IMR-90 (cell line): ENCODE measurements at regions not wholly inside any gene's neighbourhood (a gene's known extent, or its start where the extent isn't known, plus 50 kb on each side); places are given as distances from the start of the nearest gene placed in this dataset.
"Not testable (repeated sequence)": the region's sequence is repeated elsewhere in the genome, so short reads cannot be mapped to it uniquely, and the experiment has no call there.

Source experiments
- ATAC-seq: fragments of 200-7000 bp; cut with Tn5 transposase; 2 replicates; pipeline ENCODE4 v1.9.1; 2020; ENCODE audit warnings: low read depth, mild to moderate bottlenecking, moderate library complexity
- BruUV-seq: library from RNA; stranded (reverse); fragments of 400-500 nt; replicated peaks from 2 replicates; lab custom pipeline; 2021; lab: Mats Ljungman, UMichigan
- CTCF ChIA-PET: fragments of 300-600 bp; formaldehyde crosslinking; extraction: SDS; loops from one replicate; lab custom pipeline; 2021; ENCODE audit warnings: antibody characterized with exemption; lab: Yijun Ruan, JAX
- POLR2A ChIA-PET: fragments of 300-600 bp; sonication (Branson Sonifier 250); formaldehyde crosslinking; loops from one replicate; lab custom pipeline; 2022; ENCODE audit warnings: antibody characterized with exemption; ENCODE audit not compliant: unreplicated experiment; lab: Charles Lee
- DNase-seq: peaks from one replicate; pipeline ENCODE4 v3.0.0; 2013
- H2AFZ ChIP-seq: replicated peaks from 2 replicates; pipeline ENCODE3; 2013; ENCODE audit warnings: low read length, mild to moderate bottlenecking; ENCODE audit not compliant: poor library complexity
- H2AK5ac ChIP-seq: 2 replicates; pipeline ENCODE4 v1.6.1; 2013; ENCODE audit warnings: low read depth, low read length, inconsistent platforms
- H2AK9ac ChIP-seq: replicated peaks from 2 replicates; pipeline ENCODE3; 2013; ENCODE audit warnings: mild to moderate bottlenecking, low read depth, low read length, moderate library complexity; ENCODE audit not compliant: poor library complexity
- H2BK120ac ChIP-seq: 2 replicates; pipeline ENCODE4 v1.6.1; 2013; ENCODE audit warnings: low read depth, low read length, inconsistent platforms
- H2BK15ac ChIP-seq: 3 replicates; pipeline ENCODE4 v1.6.1; 2013; ENCODE audit warnings: low read depth, low read length, inconsistent platforms
- H2BK20ac ChIP-seq: 2 replicates; pipeline ENCODE4 v1.6.1; 2013; ENCODE audit warnings: low read depth, mild to moderate bottlenecking, inconsistent platforms, low read length, moderate library complexity
- H2BK5ac ChIP-seq: 2 replicates; pipeline ENCODE4 v1.6.1; 2013; ENCODE audit warnings: mild to moderate bottlenecking, low read depth, low read length, inconsistent platforms; ENCODE audit not compliant: poor library complexity, severe bottlenecking
- H3K14ac ChIP-seq: replicated peaks from 2 replicates; pipeline ENCODE4 v1.6.1; 2013; ENCODE audit warnings: low read depth, low read length, inconsistent platforms
- H3K18ac ChIP-seq: 2 replicates; pipeline ENCODE4 v1.6.1; 2013; ENCODE audit warnings: low read depth, low read length, control low read depth
- H3K23ac ChIP-seq: 2 replicates; pipeline ENCODE4 v1.6.1; 2013; ENCODE audit warnings: low read depth, low read length, inconsistent platforms
- H3K27ac ChIP-seq: 2 replicates; pipeline ENCODE4 v1.5.1; 2013; ENCODE audit warnings: mild to moderate bottlenecking, control low read depth, low read length; ENCODE audit not compliant: insufficient read depth
- H3K27me3 ChIP-seq: 2 replicates; pipeline ENCODE4 v1.6.1; 2013; ENCODE audit warnings: low read length; ENCODE audit not compliant: control insufficient read depth, insufficient read depth
- H3K36me3 ChIP-seq: 2 replicates; pipeline ENCODE4 v1.6.1; 2013; ENCODE audit warnings: low read length, mixed read lengths; ENCODE audit not compliant: control insufficient read depth, insufficient read depth
- H3K4ac ChIP-seq: 2 replicates; pipeline ENCODE4 v1.6.1; 2013; ENCODE audit warnings: low read depth, low read length, inconsistent platforms
- H3K4me1 ChIP-seq: 2 replicates; pipeline ENCODE4 v1.6.1; 2013; ENCODE audit warnings: low read length, mixed read lengths; ENCODE audit not compliant: control insufficient read depth, insufficient read depth
- H3K4me2 ChIP-seq: 2 replicates; pipeline ENCODE4 v1.6.1; 2013; ENCODE audit warnings: low read depth, mild to moderate bottlenecking, control low read depth, low read length, moderate library complexity
- H3K4me3 ChIP-seq: 2 replicates; pipeline ENCODE4 v1.5.1; 2013; ENCODE audit warnings: low read depth, mild to moderate bottlenecking, control low read depth, low read length, moderate library complexity; ENCODE audit not compliant: insufficient read depth
- H3K56ac ChIP-seq: 2 replicates; pipeline ENCODE4 v1.6.1; 2013; ENCODE audit warnings: low read length, inconsistent platforms; ENCODE audit not compliant: insufficient read depth; ENCODE audit errors: extremely low read depth
- H3K79me1 ChIP-seq, 2 experiments: 2 replicates each; pipeline ENCODE4 v1.6.1; 2013; ENCODE audit warnings: low read length in 2 of 2, inconsistent platforms in 1 of 2, low read depth in 1 of 2
- H3K9ac ChIP-seq: 2 replicates; pipeline ENCODE4 v1.6.1; 2013; ENCODE audit warnings: low read depth, low read length, control low read depth
- H3K9me1 ChIP-seq: 2 replicates; pipeline ENCODE4 v1.6.1; 2013; ENCODE audit warnings: low read length, inconsistent platforms; ENCODE audit not compliant: insufficient read depth
- H3K9me3 ChIP-seq: 2 replicates; pipeline ENCODE4 v1.6.1; 2013; ENCODE audit warnings: low read length; ENCODE audit not compliant: control insufficient read depth, insufficient read depth
- H4K20me1 ChIP-seq: 2 replicates; pipeline ENCODE4 v1.6.1; 2013; ENCODE audit warnings: low read length, inconsistent platforms; ENCODE audit not compliant: insufficient read depth
- H4K5ac ChIP-seq: 2 replicates; pipeline ENCODE4 v1.6.1; 2013; ENCODE audit warnings: mild to moderate bottlenecking, low read depth, low read length, control low read depth
- H4K8ac ChIP-seq, 2 experiments: 2 replicates each; pipeline ENCODE4 v1.6.1; 2013; ENCODE audit warnings: low read depth in 2 of 2, low read length in 2 of 2, control low read depth in 1 of 2, inconsistent platforms in 1 of 2
- H4K91ac ChIP-seq: 2 replicates; pipeline ENCODE4 v1.6.1; 2013; ENCODE audit warnings: low read depth, low read length, inconsistent platforms; ENCODE audit not compliant: insufficient read depth
- WGBS, 2 experiments: methylation state at CpG; one replicate each; pipeline versions ENCODE4 v1.1.5 to v1.1.7; 2013; ENCODE audit warnings: missing lambda C conversion rate in 2 of 2; ENCODE audit not compliant: insufficient read length in 1 of 2; ENCODE audit errors: extremely low coverage in 2 of 2; 5-methylcytosine and 5-hydroxymethylcytosine counted together
- dilution Hi-C: fragments of 300-500 bp; cut with HindIII; formaldehyde crosslinking; loops from one replicate; pipeline ENCODE4 v1.14.3; 2018; ENCODE audit warnings: low sequenced_read_pairs; ENCODE audit not compliant: unreplicated experiment
- in situ Hi-C: fragments of 300-500 bp; cut with MboI; formaldehyde crosslinking; loops from 3 replicates; pipeline ENCODE4 v1.14.3; 2019; ENCODE audit warnings: low sequenced_read_pairs, inconsistent platforms, mixed read lengths
- intact Hi-C: fragments of 100-400 bp; cut with micrococcal nuclease; formaldehyde crosslinking; loops from 2 replicates; pipeline ENCODE4 v1.10.0; 2022

DNA sequence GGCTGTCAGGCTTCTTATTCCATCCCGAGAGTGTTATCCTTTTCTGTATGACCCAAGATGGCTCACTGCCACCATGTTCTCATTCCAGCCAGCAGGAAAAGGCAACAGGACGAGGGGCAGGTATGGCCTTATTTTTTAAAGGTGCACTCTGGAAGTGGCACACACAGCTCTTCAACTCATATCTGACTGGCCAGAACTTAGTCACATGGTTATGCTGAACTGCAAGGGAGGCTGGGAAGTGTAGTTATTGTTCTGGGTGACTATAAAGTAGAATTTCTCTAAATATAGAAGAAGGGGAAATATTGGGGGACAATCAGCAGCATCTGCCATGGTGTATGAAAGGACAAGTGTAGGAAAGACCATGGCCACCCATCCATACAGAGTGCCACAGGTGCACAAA, 107.6 kb downstream of the SRGAP2 start:
- H4K8ac ChIP-seq, in situ Hi-C loops, H3K18ac ChIP-seq, H4K91ac ChIP-seq, H3K9me3 ChIP-seq, H3K27me3 ChIP-seq, H4K5ac ChIP-seq, BruUV-seq, H2BK5ac ChIP-seq, H3K4me1 ChIP-seq, H3K36me3 ChIP-seq, H2BK15ac ChIP-seq, H3K9ac ChIP-seq, dilution Hi-C loops, H3K56ac ChIP-seq, H2AK9ac ChIP-seq, POLR2A ChIA-PET, H3K4me2 ChIP-seq, H3K27ac ChIP-seq, H2AFZ ChIP-seq, ATAC-seq, CTCF ChIA-PET, H3K9me1 ChIP-seq, H3K14ac ChIP-seq, H2AK5ac ChIP-seq, H3K4ac ChIP-seq, H4K20me1 ChIP-seq, intact Hi-C loops, H3K4me3 ChIP-seq, H2BK20ac ChIP-seq, H3K79me1 ChIP-seq, H3K23ac ChIP-seq, DNase-seq, H2BK120ac ChIP-seq: not testable (repeated sequence)
- no CpG with 5 or more reads among the region's 2 CpGs for WGBS, 2 experiments

DNA sequence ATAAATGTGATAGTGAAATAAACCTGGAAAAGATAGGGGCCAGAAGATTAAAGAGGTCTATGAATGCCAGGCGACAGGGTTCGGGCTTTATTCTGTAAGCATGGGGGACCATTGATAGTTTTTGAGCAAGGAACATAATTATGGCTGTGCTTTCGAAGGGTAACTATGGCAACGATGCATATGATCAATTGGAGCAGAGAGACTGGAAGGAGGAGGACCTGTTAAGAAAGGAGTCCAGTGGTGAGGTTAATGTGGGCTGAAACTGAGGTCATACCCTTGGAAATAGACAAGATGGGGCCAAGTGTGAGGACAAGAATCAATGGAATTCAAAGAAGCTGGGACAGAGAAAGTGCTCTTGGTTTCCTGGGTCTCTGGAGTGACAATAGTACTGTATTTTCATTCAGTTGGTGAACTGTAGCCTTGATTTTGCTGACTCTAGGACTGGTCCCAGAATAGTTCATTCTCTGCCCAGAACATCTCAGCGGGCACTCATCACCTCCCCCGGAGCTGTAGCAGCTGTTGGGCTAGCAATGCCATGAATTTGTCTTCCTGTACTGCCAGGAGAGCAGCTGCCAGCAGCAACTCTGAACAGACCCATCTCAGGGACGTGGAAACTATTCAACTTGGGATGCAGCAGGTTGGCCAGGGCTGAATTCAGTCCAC, 108.4 kb downstream of the SRGAP2 start:
- POLR2A ChIA-PET, H4K20me1 ChIP-seq, H2BK20ac ChIP-seq, H3K56ac ChIP-seq, DNase-seq, H3K4me3 ChIP-seq, H3K9me3 ChIP-seq, H3K27me3 ChIP-seq, H4K91ac ChIP-seq, H3K18ac ChIP-seq, CTCF ChIA-PET, H2AK5ac ChIP-seq, H3K23ac ChIP-seq, H3K14ac ChIP-seq, H2BK5ac ChIP-seq, H2BK120ac ChIP-seq, H2AFZ ChIP-seq, H3K79me1 ChIP-seq, H2BK15ac ChIP-seq, H3K4ac ChIP-seq, H3K9ac ChIP-seq, in situ Hi-C loops, BruUV-seq, H3K36me3 ChIP-seq, H3K27ac ChIP-seq, H4K8ac ChIP-seq, H3K4me2 ChIP-seq, H4K5ac ChIP-seq, dilution Hi-C loops, H3K4me1 ChIP-seq, intact Hi-C loops, H2AK9ac ChIP-seq, H3K9me1 ChIP-seq: not testable (repeated sequence)
- no CpG with 5 or more reads among the region's 7 CpGs for WGBS, 2 experiments
- peak; percentile 42 for ATAC-seq
